DND-41 (cell line): ENCODE measurements at regions not wholly inside any gene's neighbourhood (a gene's known extent, or its start where the extent isn't known, plus 50 kb on each side); places are given as distances from the start of the nearest gene placed in this dataset.

Experiments
- CTCF ChIP-seq: IDR thresholded peaks from 2 replicates; pipeline ENCODE4 v1.5.1; 2012; ENCODE audit warnings: borderline replicate concordance, low read length, moderate library complexity, mild to moderate bottlenecking; ENCODE audit not compliant: poor library complexity, severe bottlenecking; ENCODE audit errors: extremely low read depth
- EZH2 ChIP-seq: IDR thresholded peaks from 3 replicates; pipeline ENCODE4 v1.6.1; 2012; ENCODE audit warnings: borderline replicate concordance, low read depth, mild to moderate bottlenecking, moderate library complexity, low read length, inconsistent platforms; ENCODE audit not compliant: severe bottlenecking

GRCh38 chr4:114420069-114420468 is 178.5 kb upstream of the UGT8 start:
- TF ChIP-seq CTCF (no peak), EZH2 (no peak)
